ENCODE measurements at regions not wholly inside any gene's neighbourhood (a gene's known extent, or its start where the extent isn't known, plus 50 kb on each side); places are given as distances from the start of the nearest gene placed in this dataset.
"Not testable (repeated sequence)": the region's sequence is repeated elsewhere in the genome, so short reads cannot be mapped to it uniquely, and the experiment has no call there.

- no peak for DNase-seq (ENCODE audit: low read depth)
- TF ChIP-seq CTCF (IDR thresholded peaks at IDR 0.05; ENCODE audit: control insufficient read depth, insufficient read depth, low read depth, low read length, missing control alignments): no peak
- no peak overlapping the region for H3K4me3 ChIP-seq (ENCODE audit: control insufficient read depth, low read depth, low read length)
These were observed 1519.9 kb downstream of the SUCLG1 start for GRCh38 chr2:82939211-82939610.

GRCh38 chr2:82938321-82938845 lies 1520.7 kb downstream of the SUCLG1 start:
- not testable (repeated sequence) for DNase-seq (ENCODE audit: low read depth); H3K4me3 ChIP-seq (ENCODE audit: control insufficient read depth, low read depth, low read length)

- H3K4me3 ChIP-seq (ENCODE audit: control insufficient read depth, low read depth, low read length): no peak overlapping the region
- TF ChIP-seq CTCF (IDR thresholded peaks at IDR 0.05; ENCODE audit: control insufficient read depth, insufficient read depth, low read depth, low read length, missing control alignments): no peak
- DNase-seq (ENCODE audit: low read depth): no peak
These were observed 1545.5 kb downstream of the SUCLG1 start for GRCh38 chr2:82913566-82913965.

GRCh38 chr2:82896117-82896516 lies 1563.0 kb downstream of the SUCLG1 start:
- H3K4me3 ChIP-seq (ENCODE audit: control insufficient read depth, low read depth, low read length): no peak overlapping the region
- no peak for DNase-seq (ENCODE audit: low read depth)
- TF ChIP-seq CTCF (IDR thresholded peaks at IDR 0.05; ENCODE audit: control insufficient read depth, insufficient read depth, low read depth, low read length, missing control alignments): no peak

GRCh38 chr2:82893190-82893589 lies 1565.9 kb downstream of the SUCLG1 start:
- H3K4me3 ChIP-seq (ENCODE audit: control insufficient read depth, low read depth, low read length): no peak overlapping the region
- DNase-seq (ENCODE audit: low read depth): no peak
- TF ChIP-seq CTCF (IDR thresholded peaks at IDR 0.05; ENCODE audit: control insufficient read depth, insufficient read depth, low read depth, low read length, missing control alignments): no peak

GRCh38 chr2:82879803-82880202 lies 1579.3 kb downstream of the SUCLG1 start:
- no peak overlapping the region for H3K4me3 ChIP-seq (ENCODE audit: control insufficient read depth, low read depth, low read length)

GRCh38 chr2:82875858-82876257 lies 1583.2 kb downstream of the SUCLG1 start:
- no peak for DNase-seq (ENCODE audit: low read depth)
- TF ChIP-seq CTCF (IDR thresholded peaks at IDR 0.05; ENCODE audit: control insufficient read depth, insufficient read depth, low read depth, low read length, missing control alignments): no peak
- H3K4me3 ChIP-seq (ENCODE audit: control insufficient read depth, low read depth, low read length): no peak overlapping the region

More at GRCh38 chr2:82879803-82880202, 1579.3 kb downstream of the SUCLG1 start:
- TF ChIP-seq CTCF (IDR thresholded peaks at IDR 0.05; ENCODE audit: control insufficient read depth, insufficient read depth, low read depth, low read length, missing control alignments): no peak
- no peak for DNase-seq (ENCODE audit: low read depth)
